H1 (cell line): ENCODE measurements at regions not wholly inside any gene's neighbourhood (a gene's known extent, or its start where the extent isn't known, plus 50 kb on each side); places are given as distances from the start of the nearest gene placed in this dataset.

ENCODE experiments used
- CTCF ChIA-PET: fragments of 300-600 bp; sonication (Branson Sonifier 250); formaldehyde crosslinking; loops from one replicate; lab custom pipeline; 2021; ENCODE audit not compliant: partially characterized antibody; lab: Charles Lee
- POLR2A ChIA-PET: fragments of 300-600 bp; sonication (Branson Sonifier 250); formaldehyde crosslinking; loops from one replicate; lab custom pipeline; 2021; ENCODE audit warnings: inconsistent platforms; ENCODE audit not compliant: partially characterized antibody; lab: Charles Lee
- DNase-seq, 2 experiments: peaks; one replicate each; pipeline versions ENCODE4 v3.0.0 to v3.0.0-alpha.2; 2010 to 2022; ENCODE audit warnings: low spot score in 2 of 2, low read depth in 1 of 2, mixed read lengths in 1 of 2
- FAIRE-seq: peaks from 2 replicates; lab custom pipeline; 2011; peaks lifted over from hg19 to GRCh38; lab: Jason Lieb, UNC
- H2AFZ ChIP-seq: 2 replicates; pipeline ENCODE4 v1.8.1; 2012; ENCODE audit warnings: low read length, inconsistent platforms
- H2AK5ac ChIP-seq: 2 replicates; pipeline ENCODE4 v1.6.1; 2013; ENCODE audit warnings: low read depth, low read length
- H2BK120ac ChIP-seq: replicated peaks from 2 replicates; pipeline ENCODE3; 2013; ENCODE audit warnings: low read depth, low read length, inconsistent platforms
- H2BK12ac ChIP-seq: 2 replicates; pipeline ENCODE4 v1.6.1; 2013; ENCODE audit warnings: low read depth, low read length
- H2BK15ac ChIP-seq: 2 replicates; pipeline ENCODE4 v1.6.1; 2013; ENCODE audit warnings: low read length
- H2BK20ac ChIP-seq: 2 replicates; pipeline ENCODE4 v1.6.1; 2013; ENCODE audit warnings: low read length
- H2BK5ac ChIP-seq: 2 replicates; pipeline ENCODE4 v1.6.1; 2013; ENCODE audit warnings: low read depth, low read length
- H3K14ac ChIP-seq: 2 replicates; pipeline ENCODE4 v1.6.1; 2013; ENCODE audit warnings: inconsistent platforms; ENCODE audit not compliant: insufficient read length
- H3K18ac ChIP-seq: 2 replicates; pipeline ENCODE4 v1.6.1; 2013; ENCODE audit warnings: low read length; ENCODE audit errors: extremely low read depth
- H3K23ac ChIP-seq: 2 replicates; pipeline ENCODE4 v1.6.1; 2013; ENCODE audit warnings: inconsistent platforms; ENCODE audit not compliant: insufficient read length
- H3K23me2 ChIP-seq: 2 replicates; pipeline ENCODE4 v1.6.1; 2013; ENCODE audit warnings: low read depth, low read length
- H3K27ac ChIP-seq: 2 replicates; pipeline ENCODE4 v1.6.1; 2011; ENCODE audit warnings: low read depth, low read length, inconsistent platforms
- H3K27me3 ChIP-seq, 4 experiments: replicated peaks in 1 of 4; 1 replicate in 1 of 4; 2 replicates in 3 of 4; pipeline versions ENCODE4 v1.6.1 to v1.8.1; 2011 to 2013; ENCODE audit warnings: low read length in 3 of 4, mild to moderate bottlenecking in 3 of 4, inconsistent platforms in 2 of 4, mixed read lengths in 2 of 4, moderate library complexity in 1 of 4; ENCODE audit not compliant: control insufficient read depth in 3 of 4, insufficient read depth in 3 of 4; ENCODE audit errors: extremely low read depth in 1 of 4
- H3K36me3 ChIP-seq, 4 experiments: 2 replicates each; pipeline versions ENCODE4 v1.6.1 to v1.8.1; 2011 to 2013; ENCODE audit warnings: mild to moderate bottlenecking in 4 of 4, low read length in 3 of 4, moderate library complexity in 2 of 4, control low read depth in 1 of 4, inconsistent platforms in 1 of 4; ENCODE audit not compliant: insufficient read depth in 4 of 4, control insufficient read depth in 2 of 4
- H3K4ac ChIP-seq: replicated peaks from 2 replicates; pipeline ENCODE3; 2013; ENCODE audit warnings: low read length, low read depth, mixed read lengths, inconsistent platforms; ENCODE audit not compliant: insufficient read length
- H3K4me1 ChIP-seq, 4 experiments: replicated peaks in 1 of 4; 1 replicate in 1 of 4; 2 replicates in 3 of 4; pipeline versions ENCODE4 v1.6.1 to v1.8.1; 2011 to 2013; ENCODE audit warnings: low read length in 3 of 4, inconsistent platforms in 2 of 4, mixed read lengths in 1 of 4; ENCODE audit not compliant: insufficient read depth in 4 of 4, control insufficient read depth in 3 of 4
- H3K4me2 ChIP-seq, 2 experiments: 2 replicates each; pipeline versions ENCODE4 v1.6.1 to v1.8.1; 2011 to 2013; ENCODE audit warnings: low read depth in 2 of 2, low read length in 2 of 2, control low read depth in 1 of 2, inconsistent platforms in 1 of 2, mild to moderate bottlenecking in 1 of 2; ENCODE audit not compliant: insufficient read depth in 1 of 2
- H3K4me3 ChIP-seq, 4 experiments: fragments of 200-600, 300-600 bp in 1 of 4; sonication (generic), shearing (Covaris generic), sonication (Bioruptor Twin) in 1 of 4; 2 replicates each; pipeline versions ENCODE4 v1.5.1 to v1.8.1; 2011 to 2016; ENCODE audit warnings: low read length in 4 of 4, low read depth in 3 of 4, control low read depth in 2 of 4, inconsistent platforms in 2 of 4, mild to moderate bottlenecking in 2 of 4, mixed read lengths in 1 of 4, moderate library complexity in 1 of 4; ENCODE audit not compliant: insufficient read depth in 2 of 4; ENCODE audit errors: extremely low read depth in 1 of 4
- H3K56ac ChIP-seq: replicated peaks from 2 replicates; pipeline ENCODE3; 2013; ENCODE audit warnings: low read depth, mild to moderate bottlenecking, mixed read lengths, low read length, inconsistent platforms; ENCODE audit not compliant: insufficient read length
- H3K79me1 ChIP-seq: 2 replicates; pipeline ENCODE4 v1.6.1; 2013; ENCODE audit warnings: low read depth, low read length, control low read depth
- H3K79me2 ChIP-seq, 2 experiments: 2 replicates each; pipeline versions ENCODE4 v1.6.1 to v1.8.1; 2012 to 2013; ENCODE audit warnings: low read length in 2 of 2, mild to moderate bottlenecking in 2 of 2, inconsistent platforms in 1 of 2; ENCODE audit not compliant: insufficient read depth in 2 of 2, control insufficient read depth in 1 of 2
- H3K9ac ChIP-seq, 4 experiments: replicated peaks in 1 of 4; 1 replicate in 1 of 4; 2 replicates in 3 of 4; pipeline versions ENCODE4 v1.6.1 to v1.8.1; 2011 to 2013; ENCODE audit warnings: low read depth in 3 of 4, low read length in 3 of 4, control low read depth in 2 of 4, mild to moderate bottlenecking in 2 of 4, moderate library complexity in 2 of 4, inconsistent platforms in 1 of 4; ENCODE audit errors: extremely low read depth in 1 of 4
- H3K9me3 ChIP-seq, 2 experiments: 2 replicates each; pipeline versions ENCODE4 v1.6.1 to v1.8.1; 2012 to 2013; ENCODE audit warnings: mild to moderate bottlenecking in 2 of 2, moderate library complexity in 2 of 2, control low read depth in 1 of 2, inconsistent platforms in 1 of 2, low read depth in 1 of 2, low read length in 1 of 2, mixed read lengths in 1 of 2; ENCODE audit not compliant: insufficient read depth in 2 of 2
- H4K20me1 ChIP-seq, 2 experiments: replicated peaks in 1 of 2; 2 replicates each; pipeline versions ENCODE3 to v1.8.1; 2011 to 2013; ENCODE audit warnings: inconsistent platforms in 2 of 2, low read length in 2 of 2, mild to moderate bottlenecking in 1 of 2; ENCODE audit not compliant: insufficient read depth in 2 of 2, control insufficient read depth in 1 of 2
- H4K5ac ChIP-seq: 2 replicates; pipeline ENCODE4 v1.6.1; 2013; ENCODE audit warnings: low read length, low read depth, mixed read lengths, inconsistent platforms; ENCODE audit not compliant: insufficient read length
- H4K8ac ChIP-seq: 2 replicates; pipeline ENCODE4 v1.8.0; 2013; ENCODE audit warnings: mild to moderate bottlenecking, moderate library complexity, low read length, inconsistent platforms; ENCODE audit not compliant: insufficient read depth; ENCODE audit errors: extremely low read depth
- H4K91ac ChIP-seq: replicated peaks from 2 replicates; pipeline ENCODE3; 2013; ENCODE audit warnings: low read length, mixed read lengths, inconsistent platforms; ENCODE audit not compliant: insufficient read length
- ATF3 ChIP-seq: IDR thresholded peaks from 2 replicates; pipeline ENCODE4 v1.6.1; 2011; ENCODE audit warnings: low read depth, mild to moderate bottlenecking, low read length; ENCODE audit not compliant: insufficient read depth
- CBX5 ChIP-seq: fragments of 300-800, 300-1000 bp; sonication (generic); IDR thresholded peaks from 2 replicates; pipeline ENCODE4 v1.7.1; 2016; ENCODE audit warnings: antibody characterized with exemption, low read length, low read depth
- EGR1 ChIP-seq: IDR thresholded peaks from 2 replicates; pipeline ENCODE4 v1.6.1; 2011; ENCODE audit warnings: low read depth, low read length, borderline replicate concordance
- JUND ChIP-seq: IDR thresholded peaks from 2 replicates; pipeline ENCODE4 v1.6.1; 2011; ENCODE audit warnings: mild to moderate bottlenecking, improper control_type of control experiment, low read length
- KDM1A ChIP-seq: fragments of 200-600, 300-600 bp; sonication (generic); IDR thresholded peaks from 2 replicates; pipeline ENCODE4 v1.7.1; 2016; ENCODE audit warnings: mild to moderate bottlenecking, low read length, borderline replicate concordance
- KDM5A ChIP-seq: fragments of 200-600 bp; IDR thresholded peaks from 2 replicates; pipeline ENCODE4 v1.7.1; 2012; ENCODE audit warnings: mild to moderate bottlenecking, low read length, inconsistent platforms, mixed read lengths
- RAD21 ChIP-seq, 2 experiments: IDR thresholded peaks in 1 of 2; conservative IDR thresholded peaks in 1 of 2; 2 replicates each; pipeline ENCODE4 v1.6.1; 2011; ENCODE audit warnings: low read depth in 2 of 2, low read length in 2 of 2, improper control_type of control experiment in 1 of 2, inconsistent platforms in 1 of 2, mild to moderate bottlenecking in 1 of 2, moderate library complexity in 1 of 2
- SP1 ChIP-seq: IDR thresholded peaks from 2 replicates; pipeline ENCODE4 v1.6.1; 2011; ENCODE audit warnings: low read depth, low read length
- WGBS, 2 experiments: shearing (Covaris generic) in 1 of 2; methylation state at CpG; one replicate each; pipeline versions ENCODE4 v1.1.6 to v1.1.7; 2013 to 2015; ENCODE audit warnings: low lambda C conversion rate in 2 of 2, mixed read lengths in 2 of 2, inconsistent platforms in 1 of 2, low coverage in 1 of 2, missing lambda C conversion rate in 1 of 2; ENCODE audit not compliant: insufficient replicate concordance in 2 of 2, insufficient coverage in 1 of 2, insufficient read length in 1 of 2; ENCODE audit errors: extremely low coverage in 1 of 2, missing lambda C conversion rate in 1 of 2; 5-methylcytosine and 5-hydroxymethylcytosine counted together

- H2BK15ac ChIP-seq: no peak overlapping the region
- H3K23ac ChIP-seq: no peak overlapping the region
- H2AFZ ChIP-seq: no peak overlapping the region
- FAIRE-seq (no peak), DNase-seq (no peak)
- 97% methylated on average over 4 of the region's 5 CpGs; no CpG with 5 or more reads in 1 of the 2 experiments for WGBS, 2 experiments
- H3K79me2 ChIP-seq: no peaks in the 10 kb centered on the region
- no peak overlapping the region for H2BK5ac ChIP-seq
- ChIA-PET POLR2A (no interaction called here), CTCF (interaction anchor here (0.7 to 2.2 kb wide), 2 partner anchors 9 to 43 kb away, joined by 4 to 7 read pairs; no protein-coding TSS in a partner anchor)
- no peaks in the 10 kb centered on the region for H4K20me1 ChIP-seq
- H4K91ac ChIP-seq: no peak overlapping the region
- no peak overlapping the region for H3K4ac ChIP-seq
- H3K4me2 ChIP-seq: no peak overlapping the region
- 0 out of 7 replicates have a peak, but pooled peaks cover 0 to 2% (median 0%) of the 10 kb centered on the region in 4 experiments for H3K4me1 ChIP-seq
- H2BK120ac ChIP-seq: no peak overlapping the region
- H3K56ac ChIP-seq: no peak overlapping the region
- no peak overlapping the region for H2BK12ac ChIP-seq
- no peak overlapping the region for H3K4me3 ChIP-seq
- H3K9ac ChIP-seq: no peak overlapping the region
- TF ChIP-seq KDM1A (no peak), ATF3 (no peak), JUND (no peak), RAD21 (IDR thresholded peaks at IDR 0.05 in 1 of 2, conservative IDR thresholded peaks at IDR 0.05 in 1 of 2; ENCODE audit: low read depth in 2 of 2, low read length in 2 of 2) (no peak), EGR1 (no peak), KDM5A (no peak), SP1 (no peak), CBX5 (no peak)
- H4K8ac ChIP-seq: no peak overlapping the region
- no peaks in the 10 kb centered on the region for H3K9me3 ChIP-seq
- H3K18ac ChIP-seq: no peak overlapping the region
- H3K27ac ChIP-seq: no peak overlapping the region
- no peaks in the 10 kb centered on the region for H3K36me3 ChIP-seq
- H2BK20ac ChIP-seq: no peak overlapping the region
- H3K27me3 ChIP-seq: no peaks in the 10 kb centered on the region
- H3K14ac ChIP-seq: no peak overlapping the region
- no peak overlapping the region for H4K5ac ChIP-seq
- H2AK5ac ChIP-seq: no peak overlapping the region
- no peaks in the 10 kb centered on the region for H3K79me1 ChIP-seq
- H3K23me2 ChIP-seq: peaks cover 1% of the 10 kb centered on the region; the same call in 1 of the 2 replicates
Measured at GRCh38 chrX:109847257-109848187, 114.5 kb upstream of the ACSL4 start.
